ENCODE measurements at regions not wholly inside any gene's neighbourhood (a gene's known extent, or its start where the extent isn't known, plus 50 kb on each side); places are given as distances from the start of the nearest gene placed in this dataset.

DNA sequence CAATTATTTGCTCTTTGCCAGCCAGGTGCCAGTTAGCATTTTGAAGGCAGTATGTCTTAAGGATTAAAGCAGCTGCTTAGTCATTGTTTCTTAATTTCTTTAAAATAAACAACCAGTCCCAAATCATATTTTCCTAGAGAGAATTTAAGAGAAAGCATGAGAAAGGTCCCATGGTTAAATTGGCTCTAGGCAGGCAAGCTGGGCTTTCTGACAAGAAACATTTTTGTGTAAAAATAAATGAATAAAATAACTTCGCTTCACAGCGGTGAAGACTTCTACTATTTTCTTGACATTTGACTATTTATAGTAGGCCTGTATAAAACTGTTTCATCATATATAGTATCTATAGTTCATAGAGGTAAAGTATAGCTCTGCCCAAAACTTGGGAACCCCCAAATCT, 617.7 kb upstream of the C9orf72 start:
- DNase-seq (ENCODE audit: low read depth), result no peak

DNA sequence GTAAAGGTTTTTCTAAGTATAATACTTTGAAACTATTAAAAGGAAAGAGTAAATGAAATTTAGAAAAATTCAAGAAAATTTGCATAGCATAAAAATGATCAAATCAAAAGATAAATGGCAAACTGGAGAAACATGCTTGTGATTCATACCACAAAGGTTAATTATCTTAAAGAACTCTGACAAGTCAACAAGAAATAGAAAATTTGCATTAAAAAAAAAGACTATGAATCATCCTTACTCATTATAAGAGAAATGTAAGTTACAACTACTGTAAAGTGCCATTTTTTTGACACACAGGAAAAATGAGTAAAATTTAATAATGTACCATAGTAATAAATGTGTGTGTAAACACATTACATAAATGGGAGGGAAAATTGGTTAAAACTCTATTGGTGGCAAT, 624.4 kb upstream of the C9orf72 start:
- no peak for DNase-seq (ENCODE audit: low read depth)

DNA sequence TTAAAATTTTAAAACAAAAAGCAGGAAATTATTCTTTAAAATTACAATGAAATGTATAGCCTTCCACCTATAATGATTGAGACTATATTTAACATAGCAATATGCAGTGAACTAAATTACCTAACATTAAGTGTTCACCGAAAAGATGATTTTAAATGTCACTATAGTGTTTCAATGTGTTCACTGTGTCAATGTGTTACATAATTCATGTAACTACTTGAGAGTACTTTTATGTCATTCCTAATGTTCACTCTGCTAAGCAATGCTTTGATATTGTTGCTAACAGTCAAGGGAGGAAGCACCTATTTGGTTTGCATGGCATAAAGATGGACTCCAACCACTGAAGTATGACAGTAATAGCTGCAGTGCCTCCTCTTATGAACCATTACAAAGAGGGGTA, 629.8 kb upstream of the C9orf72 start:
- DNase-seq (ENCODE audit: low read depth), result no peak

DNA sequence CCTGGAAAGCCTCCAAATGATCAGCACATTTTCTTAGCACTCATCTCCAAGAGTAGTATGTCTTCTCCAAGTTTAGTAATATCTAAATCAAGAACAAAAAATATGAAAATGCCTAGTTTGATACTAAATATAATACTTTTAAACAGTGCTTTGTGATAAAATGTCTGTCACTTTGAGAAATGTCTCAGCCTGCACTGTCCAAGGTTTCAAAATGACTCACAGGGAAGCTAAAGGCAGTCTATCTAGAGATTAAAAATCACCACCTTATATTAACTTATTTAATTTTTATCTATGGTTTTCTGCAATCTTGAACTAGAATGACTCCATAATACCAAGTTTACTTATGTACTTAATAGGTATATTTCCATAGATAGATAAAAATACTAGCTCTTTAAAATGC, 633.0 kb upstream of the C9orf72 start:
- DNase-seq (ENCODE audit: low read depth), result no peak

DNA sequence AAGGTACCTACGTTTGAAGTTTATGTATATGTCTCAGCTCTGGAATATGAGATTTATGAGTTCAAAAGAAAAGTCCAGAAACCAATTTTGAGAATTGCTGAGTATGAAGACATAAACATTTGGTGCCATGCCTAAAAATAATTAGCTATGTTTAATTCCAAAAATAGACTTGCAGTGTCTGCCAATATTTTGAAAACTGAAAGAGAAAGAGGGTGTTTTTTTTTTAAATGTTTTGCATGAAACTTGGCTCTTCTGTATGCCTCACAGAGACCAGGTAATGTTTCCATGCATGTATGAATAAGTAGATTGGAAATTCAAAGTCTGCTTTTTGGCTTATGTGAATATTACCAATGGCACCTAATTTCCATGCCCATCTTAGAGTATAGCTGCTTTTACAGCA, 634.4 kb upstream of the C9orf72 start:
- DNase-seq (ENCODE audit: low read depth), result no peak

DNA sequence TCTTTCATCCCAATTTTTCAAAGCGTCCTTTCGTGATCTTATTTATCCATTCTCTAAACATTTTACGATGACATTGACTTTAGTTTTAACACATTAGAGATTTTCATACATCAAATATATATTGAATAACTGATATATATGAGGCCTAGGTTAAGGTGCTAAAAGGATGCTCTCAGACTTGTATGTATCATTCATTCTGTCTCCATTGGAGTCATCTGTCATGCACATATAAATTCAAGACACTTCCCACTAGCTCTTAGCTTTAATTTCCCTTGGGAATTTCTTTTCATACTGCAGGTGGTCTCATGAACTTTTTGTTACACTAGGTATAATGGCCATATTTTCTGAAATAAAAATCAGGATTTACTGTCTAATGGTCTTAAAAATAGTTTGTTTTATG, 635.8 kb upstream of the C9orf72 start:
- DNase-seq (ENCODE audit: low read depth), result no peak

DNA sequence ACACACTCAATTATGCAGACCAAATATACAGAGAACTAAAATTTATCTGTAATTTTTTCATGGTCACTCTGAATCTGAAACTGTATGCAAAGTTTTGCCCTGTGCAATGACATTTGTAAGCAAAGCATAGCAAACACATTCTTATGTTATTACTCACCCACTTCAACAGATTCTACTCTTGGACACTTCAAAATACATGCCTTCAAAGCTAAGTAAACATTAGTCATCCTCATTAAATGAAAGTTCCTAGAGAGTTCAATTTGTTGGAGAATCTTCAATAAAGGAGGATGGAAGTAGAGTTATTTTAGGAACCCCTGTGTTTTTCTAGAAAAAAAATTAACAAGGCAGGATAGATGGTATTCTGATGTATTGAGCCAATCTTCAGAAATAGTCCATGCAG, 639.7 kb upstream of the C9orf72 start:
- DNase-seq (ENCODE audit: low read depth), result peak; percentile 71

DNA sequence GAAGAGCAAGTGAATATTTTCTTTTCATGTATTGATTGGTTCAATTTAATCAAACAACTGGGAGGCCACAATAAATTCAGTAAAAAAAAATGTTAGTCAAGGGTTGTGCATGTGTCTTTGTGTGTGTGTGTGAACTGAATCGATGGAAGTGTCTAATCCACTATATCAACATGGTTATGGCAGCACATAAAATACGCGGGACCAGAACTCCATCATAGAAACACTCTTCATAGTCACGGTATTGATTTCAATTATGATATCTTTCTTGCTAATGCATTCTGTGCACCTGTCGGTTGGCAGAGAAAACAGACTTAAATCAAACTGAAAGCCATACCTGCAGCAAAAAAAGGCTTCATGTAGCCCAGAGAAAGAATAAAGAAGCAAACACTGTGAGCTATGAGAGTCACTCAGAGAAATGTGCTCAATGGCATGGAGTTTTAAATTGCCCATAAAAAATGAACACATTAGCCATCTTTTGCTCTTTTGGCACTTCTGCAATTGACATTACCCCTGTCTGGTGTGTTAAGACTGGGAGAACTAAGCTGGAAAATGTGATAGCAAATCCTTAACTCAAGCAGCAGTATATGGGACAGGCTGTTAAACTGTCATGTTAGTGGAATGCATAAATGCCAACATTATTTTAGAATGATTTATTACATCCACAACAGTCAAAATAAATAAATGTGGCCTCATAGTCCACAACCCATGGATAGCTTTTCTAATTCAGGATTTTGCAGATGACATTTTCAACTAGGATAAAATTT, 642.4 kb upstream of the C9orf72 start:
- DNase-seq (ENCODE audit: low read depth), result no peak

DNA sequence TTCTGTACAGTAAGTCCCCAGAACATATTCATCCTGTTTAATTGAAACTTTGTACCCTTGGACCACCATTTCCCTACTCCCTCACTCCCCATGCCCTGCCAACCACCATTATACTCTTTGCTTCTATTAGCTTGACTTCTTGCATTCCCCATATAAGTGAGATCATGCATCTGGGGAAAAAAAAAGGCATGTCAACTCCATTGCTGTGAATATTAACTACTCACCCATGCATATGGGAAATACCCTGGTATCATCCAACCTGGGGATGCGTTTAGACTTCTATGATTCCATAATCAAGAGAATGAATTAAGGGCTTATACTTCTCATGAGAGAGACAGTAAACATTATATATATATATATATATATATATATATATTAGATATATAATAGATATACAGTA, 659.4 kb upstream of the C9orf72 start:
- no peak for DNase-seq (ENCODE audit: low read depth)

DNA sequence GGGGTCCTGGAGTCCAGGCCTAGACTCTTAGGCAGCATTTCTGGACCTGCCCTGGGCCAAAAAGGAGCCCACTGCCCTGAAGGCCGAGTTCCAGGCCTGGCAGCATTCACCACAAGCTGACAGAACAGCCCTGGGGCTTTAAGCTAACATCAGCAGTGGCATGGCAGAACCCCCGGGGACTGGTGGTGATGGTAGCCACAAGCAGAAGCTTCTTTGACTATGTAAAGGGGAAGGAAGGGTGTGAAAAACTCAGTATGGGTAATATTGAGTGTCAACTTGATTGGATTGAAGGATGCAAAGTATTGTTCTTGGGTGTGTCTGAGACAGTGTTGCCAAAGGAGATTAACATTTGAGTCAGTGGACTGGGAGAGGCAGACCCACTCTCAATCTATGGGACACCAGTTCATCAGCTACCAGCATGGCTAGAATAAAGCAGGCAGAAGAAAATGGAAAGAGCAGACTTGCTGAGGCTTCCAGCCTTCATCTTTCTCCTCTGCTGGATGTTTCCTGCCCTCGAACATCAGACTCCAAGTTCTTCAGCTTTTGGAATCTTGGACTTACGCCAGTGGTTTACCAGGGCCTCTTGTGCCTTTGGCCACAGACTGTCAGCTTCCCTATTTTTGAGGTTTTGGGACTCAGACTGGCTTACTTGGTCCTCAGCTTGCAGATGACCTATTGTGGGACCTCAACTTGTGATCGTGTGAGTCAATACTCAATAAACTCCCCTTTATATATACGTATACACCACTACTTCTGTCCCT, 661.0 kb upstream of the C9orf72 start:
- DNase-seq (ENCODE audit: low read depth), result no peak

DNA sequence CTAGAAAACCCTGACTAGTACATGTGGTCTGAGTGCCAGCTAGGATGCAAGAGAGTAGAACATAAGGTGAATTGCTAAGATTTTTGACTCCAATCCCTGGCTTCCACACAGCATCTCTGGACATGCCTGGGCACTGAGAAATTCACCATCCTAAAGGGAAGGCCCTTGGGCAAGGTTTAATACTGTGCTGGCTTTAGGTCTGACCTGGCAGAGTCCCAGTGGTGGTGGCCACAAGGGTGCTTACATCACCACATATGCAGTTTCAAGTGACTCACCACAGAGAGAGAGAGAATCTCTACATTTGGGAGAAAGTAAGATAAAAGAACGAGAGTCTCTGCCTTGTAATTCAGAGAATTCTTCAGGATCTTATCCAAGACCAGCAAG, 661.6 kb upstream of the C9orf72 start:
- DNase-seq (ENCODE audit: low read depth), result peak; percentile 35

DNA sequence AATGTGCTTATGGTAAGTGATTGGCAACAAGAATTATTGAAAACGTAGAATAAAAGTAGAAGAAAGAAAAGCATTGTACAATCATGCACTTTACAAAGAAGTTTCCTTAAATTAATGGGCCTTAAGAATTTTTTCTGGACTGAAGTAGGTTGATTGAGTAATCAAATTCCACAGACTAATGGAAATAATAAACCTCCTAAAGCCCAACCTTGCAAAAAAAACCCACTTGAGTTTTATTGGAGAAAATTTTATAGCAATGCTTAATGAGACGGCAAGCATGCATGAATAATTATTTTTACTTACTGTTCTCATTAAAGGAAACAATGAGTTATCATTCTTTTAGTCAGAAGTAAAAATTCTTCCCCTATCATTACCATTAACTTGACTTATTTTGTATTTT, 676.1 kb upstream of the C9orf72 start:
- DNase-seq (ENCODE audit: low read depth), result no peak

DNA sequence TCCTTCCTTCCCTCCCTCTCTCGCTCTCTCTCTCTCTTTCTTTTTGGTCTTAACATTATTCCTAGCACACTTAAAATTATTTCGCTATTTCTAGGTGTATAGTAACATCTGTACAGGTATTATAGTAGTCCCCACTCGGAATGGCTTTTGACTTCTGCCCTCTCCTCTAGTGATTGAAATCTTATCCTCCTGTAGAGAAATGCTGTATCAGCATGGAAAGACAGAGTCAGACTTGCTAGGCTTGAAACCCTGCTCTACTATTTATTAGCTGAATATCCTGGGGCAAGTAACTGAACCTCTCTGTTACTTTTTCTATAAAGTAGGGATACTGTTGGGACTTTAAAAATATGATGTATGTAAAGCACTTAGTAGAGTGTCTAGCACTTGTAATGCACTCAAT, 681.9 kb upstream of the C9orf72 start:
- DNase-seq (ENCODE audit: low read depth), result no peak

DNA sequence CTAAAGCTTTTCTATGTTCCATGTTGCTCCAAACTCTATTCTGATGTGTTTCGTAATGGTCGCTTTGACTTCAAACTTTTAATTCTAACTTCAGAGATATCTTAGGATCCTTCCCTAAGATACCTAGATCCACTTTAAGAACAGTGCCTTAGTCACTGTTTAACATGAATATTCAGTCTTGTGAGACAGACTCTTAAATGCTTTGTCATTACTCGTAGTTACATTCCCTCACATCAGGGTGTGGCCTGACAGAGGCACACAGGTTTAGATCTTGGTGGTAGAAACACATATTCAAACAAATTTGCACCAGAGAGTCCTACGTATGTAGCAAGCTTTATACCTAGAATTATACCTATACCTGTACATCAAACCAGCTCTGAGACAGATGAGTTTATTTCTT, 687.0 kb upstream of the C9orf72 start:
- DNase-seq (ENCODE audit: low read depth), result no peak

DNA sequence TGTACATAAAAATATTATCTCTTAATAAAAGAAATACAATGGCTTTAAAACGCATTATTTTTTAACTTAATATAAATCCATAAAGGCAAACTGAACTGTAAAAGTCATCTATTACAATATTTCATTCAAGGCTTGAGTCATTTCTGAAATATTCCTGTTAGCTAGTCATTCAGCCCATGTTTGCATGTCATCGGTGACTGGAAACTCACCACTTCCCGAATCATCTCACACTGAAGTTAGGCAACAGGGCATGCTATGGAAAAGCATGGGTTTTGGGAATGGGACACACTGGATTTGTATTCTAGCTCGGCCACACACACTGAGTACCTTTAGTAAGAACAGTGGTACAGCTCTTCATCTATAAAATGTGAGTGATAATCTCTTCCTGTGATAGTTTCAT, 691.1 kb upstream of the C9orf72 start:
- peak; percentile 9 for DNase-seq (ENCODE audit: low read depth)

DNA sequence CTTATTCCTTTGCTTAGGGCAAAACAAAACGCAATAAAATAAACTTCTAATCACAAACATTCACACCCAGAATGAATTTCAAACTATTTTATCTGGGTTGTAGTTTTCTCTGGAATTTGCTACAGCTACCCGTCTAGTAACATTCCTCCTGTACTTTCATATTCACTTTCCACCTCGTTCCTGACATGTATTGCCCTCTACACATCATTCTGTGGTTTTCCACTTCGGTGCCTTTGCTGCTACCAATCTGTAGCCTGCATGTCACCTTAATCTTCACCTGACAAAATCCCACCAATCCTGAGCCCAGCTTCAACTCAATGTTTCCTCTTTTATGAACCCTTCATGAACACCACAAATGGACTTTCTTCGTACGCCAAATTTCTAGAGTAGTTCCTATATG, 694.1 kb upstream of the C9orf72 start:
- no peak for DNase-seq (ENCODE audit: low read depth)

DNA sequence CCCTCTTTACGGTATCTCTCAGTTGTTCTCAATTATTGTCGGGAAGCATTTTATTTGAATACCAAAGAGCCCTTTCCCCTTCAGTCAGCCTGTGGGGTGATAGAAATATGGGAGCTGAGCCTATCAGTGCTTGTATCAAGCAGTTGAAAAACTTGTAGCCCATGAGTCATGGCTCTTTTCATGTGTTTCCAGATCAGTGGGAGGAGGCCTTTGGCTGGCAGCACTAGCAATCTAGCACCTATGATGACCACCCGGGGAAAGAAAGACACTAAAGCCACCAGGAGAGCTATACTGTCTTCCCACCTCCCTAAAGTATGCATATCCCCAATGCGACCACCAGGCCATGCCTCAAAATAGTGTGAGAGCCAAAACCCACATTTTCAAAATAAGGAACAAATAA, 696.9 kb upstream of the C9orf72 start:
- no peak for DNase-seq (ENCODE audit: low read depth)

DNA sequence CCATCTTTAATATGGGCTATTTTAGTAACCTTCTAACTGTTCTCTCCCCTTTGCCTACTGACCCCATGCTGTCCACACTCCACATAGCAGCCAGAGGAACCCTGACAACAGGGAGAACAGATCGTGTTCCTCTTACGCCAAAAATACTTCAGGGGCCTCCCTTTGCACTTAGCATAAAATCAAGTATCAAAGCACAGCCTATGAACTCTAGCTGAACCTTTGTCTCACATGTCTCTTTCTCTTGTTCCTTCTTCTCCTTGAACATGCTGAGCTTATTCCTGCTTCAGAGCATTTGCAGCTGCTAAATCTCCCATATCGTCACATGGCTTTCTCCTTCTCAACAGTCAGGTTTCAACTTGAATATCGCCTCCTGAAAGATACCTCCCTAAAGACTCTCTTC, 698.8 kb upstream of the C9orf72 start:
- no peak for DNase-seq (ENCODE audit: low read depth)

DNA sequence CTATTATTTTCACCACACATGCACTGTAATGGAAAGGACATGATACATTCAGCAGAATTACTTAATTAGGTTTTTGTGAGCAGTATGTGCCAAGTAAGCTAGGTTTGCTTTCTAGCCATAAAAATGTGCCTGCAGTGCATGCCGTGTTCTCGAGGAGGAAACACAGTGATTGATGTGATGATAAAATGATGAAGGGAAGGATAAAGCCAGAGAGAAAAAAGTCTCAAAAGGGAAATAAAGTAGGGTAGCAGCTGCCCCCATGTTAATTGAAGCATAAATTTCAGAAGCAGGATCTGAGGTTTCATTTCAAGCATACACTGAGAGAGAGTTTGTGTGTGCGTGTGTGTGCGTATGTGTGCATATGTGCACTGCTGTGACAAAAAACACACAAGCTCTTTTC, 714.2 kb upstream of the C9orf72 start:
- no peak for DNase-seq (ENCODE audit: low read depth)

DNA sequence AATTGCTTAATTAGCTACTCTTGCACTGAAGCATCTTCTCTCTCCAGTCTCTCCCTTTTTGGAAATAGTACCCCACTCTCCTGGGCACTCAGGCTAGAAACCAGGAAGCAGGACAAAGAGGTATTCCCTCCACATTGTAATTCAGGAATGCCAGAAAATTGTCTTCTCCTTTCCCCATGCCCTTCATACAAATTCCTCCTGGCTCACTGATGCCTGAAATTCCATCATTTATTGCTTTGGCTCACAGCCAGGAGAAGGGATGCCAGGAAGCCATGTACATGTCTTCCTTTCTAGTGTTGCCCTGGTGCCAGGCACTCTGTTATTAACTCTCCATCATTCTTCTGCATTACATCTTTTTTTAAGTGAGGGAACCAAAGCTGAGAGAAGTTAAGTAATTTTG, 716.5 kb upstream of the C9orf72 start:
- DNase-seq (ENCODE audit: low read depth), result no peak

DNA sequence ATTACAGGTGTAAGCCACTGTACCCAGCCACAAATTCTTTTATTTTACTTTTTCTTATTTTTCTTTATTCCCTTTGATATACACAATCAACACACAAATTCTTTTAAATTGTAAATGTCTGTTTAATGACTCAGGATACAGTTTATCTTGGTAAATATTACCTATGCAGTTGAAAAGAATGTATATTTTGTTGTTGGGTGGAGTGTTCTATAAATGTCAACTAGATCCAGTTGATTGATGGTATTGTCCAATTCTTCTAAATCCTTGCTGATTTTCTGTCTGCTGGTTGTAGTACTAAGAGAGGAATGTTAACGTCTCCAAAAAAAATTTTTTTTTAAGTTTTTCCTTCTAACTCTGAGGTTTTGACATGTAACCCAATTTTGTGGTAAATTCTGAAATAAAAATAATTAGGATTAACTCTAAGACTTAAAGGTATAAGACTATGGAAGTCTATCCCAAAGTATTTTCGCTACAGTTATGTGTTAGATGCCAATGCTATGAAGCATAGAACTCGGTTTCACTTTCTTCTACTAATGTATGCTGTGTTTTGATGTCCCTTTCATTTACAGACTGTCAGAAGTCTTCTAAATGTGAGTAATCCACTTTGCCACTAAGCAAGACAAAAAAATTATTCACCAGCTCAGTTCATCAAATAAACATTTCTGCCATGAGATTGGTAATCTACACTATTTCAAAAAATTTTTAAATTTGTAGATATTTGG, 720.2 kb upstream of the C9orf72 start:
- no peak for DNase-seq (ENCODE audit: low read depth)

DNA sequence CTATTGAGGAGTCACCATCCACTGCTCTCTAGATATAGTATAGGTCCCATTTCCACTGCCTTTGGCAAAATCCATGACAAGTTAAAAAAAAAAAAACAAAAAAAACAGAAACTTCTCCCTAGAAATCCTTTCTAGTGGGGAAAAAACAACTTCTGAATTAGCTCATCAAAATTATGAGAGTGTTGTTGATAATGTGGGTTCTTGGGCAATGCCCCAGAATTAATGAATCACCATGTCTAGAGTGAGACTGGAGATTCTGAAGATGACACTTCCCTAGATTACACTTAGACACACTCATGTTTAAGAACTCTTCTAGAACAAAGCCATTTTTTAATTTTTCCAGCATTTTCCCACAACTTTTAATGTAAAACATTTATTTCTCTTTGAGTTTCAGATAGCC, 728.0 kb upstream of the C9orf72 start:
- no peak for DNase-seq (ENCODE audit: low read depth)

DNA sequence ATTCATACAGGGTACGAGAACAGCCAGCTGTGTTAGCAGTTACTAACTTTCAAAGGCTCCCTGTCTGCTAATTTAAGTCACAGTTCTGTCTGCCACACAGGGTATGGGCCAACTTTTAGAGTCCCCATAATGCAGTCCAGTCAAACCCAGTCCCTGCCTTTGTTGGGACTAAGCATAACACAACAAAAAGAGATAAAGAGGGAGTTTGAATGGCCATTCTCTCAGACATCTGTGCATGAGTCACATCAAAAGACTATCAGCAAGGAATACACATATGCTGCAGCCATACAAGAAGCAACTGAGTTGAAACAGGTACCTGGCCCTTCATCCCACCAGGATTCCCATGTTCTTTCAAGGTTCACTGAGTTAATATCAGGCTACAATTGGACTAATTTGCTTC, 744.5 kb upstream of the C9orf72 start:
- DNase-seq (ENCODE audit: low read depth), result no peak

Measured in RPMI7951 (cell line).